Fibroblast of the aortic adventitia (primary cell): ENCODE measurements at regions not wholly inside any gene's neighbourhood (a gene's known extent, or its start where the extent isn't known, plus 50 kb on each side); places are given as distances from the start of the nearest gene placed in this dataset.

Experiments
- DNase-seq: peaks from one replicate; pipeline ENCODE4 v3.0.0-alpha.2; 2010; ENCODE audit warnings: low read depth
- H3K4me3 ChIP-seq: 2 replicates; pipeline ENCODE4 v1.5.1; 2011; ENCODE audit warnings: low read depth, mild to moderate bottlenecking, control low read depth, low read length, moderate library complexity
- TF ChIP-seq, protein P1 (sequence below): IDR thresholded peaks from 2 replicates; pipeline ENCODE4 v1.5.1; 2011; ENCODE audit warnings: mild to moderate bottlenecking, low read length, control low read depth, inconsistent platforms; ENCODE audit not compliant: insufficient read depth

DNA sequence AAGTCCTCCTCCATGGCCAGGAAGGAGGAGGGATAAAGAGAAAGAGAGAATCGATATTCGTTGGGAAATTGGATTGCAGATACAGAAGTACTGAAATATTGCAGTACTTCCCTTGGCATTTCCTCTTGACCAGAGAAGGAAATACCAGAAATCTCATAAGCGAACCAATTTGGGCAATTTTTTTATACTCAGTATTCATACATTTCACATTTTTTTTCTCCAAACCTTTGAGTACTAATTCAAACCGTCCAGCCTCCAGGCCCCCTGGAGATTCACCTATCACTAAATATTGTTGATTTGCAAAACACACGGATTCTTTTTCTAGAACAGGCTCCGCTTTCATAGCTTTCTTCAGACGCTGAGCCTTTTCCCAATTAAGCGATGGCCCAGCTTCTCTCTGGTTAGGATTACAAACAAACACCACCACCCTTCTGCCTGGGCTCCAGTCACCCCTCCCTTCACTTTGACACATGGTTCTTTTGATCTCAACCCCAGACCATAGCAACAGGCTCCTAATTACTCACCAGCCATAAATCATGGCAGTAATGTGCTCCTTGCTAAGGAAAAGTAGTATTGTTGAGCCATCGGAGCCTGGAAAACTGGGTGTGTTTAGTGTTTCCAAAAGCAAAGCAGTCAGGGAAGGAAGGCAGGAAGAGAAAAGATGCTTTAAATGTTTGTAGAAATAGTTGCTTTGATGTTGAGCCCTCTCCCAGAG lies 138.4 kb upstream of the CCDC68 start:
- no peak for DNase-seq
- no peak overlapping the region for H3K4me3 ChIP-seq

GRCh38 chr18:55096263-55096951 lies 137.1 kb upstream of the CCDC68 start:
- H3K4me3 ChIP-seq, result no peak overlapping the region
- TF ChIP-seq, protein P1, sequence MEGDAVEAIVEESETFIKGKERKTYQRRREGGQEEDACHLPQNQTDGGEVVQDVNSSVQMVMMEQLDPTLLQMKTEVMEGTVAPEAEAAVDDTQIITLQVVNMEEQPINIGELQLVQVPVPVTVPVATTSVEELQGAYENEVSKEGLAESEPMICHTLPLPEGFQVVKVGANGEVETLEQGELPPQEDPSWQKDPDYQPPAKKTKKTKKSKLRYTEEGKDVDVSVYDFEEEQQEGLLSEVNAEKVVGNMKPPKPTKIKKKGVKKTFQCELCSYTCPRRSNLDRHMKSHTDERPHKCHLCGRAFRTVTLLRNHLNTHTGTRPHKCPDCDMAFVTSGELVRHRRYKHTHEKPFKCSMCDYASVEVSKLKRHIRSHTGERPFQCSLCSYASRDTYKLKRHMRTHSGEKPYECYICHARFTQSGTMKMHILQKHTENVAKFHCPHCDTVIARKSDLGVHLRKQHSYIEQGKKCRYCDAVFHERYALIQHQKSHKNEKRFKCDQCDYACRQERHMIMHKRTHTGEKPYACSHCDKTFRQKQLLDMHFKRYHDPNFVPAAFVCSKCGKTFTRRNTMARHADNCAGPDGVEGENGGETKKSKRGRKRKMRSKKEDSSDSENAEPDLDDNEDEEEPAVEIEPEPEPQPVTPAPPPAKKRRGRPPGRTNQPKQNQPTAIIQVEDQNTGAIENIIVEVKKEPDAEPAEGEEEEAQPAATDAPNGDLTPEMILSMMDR, result peak; percentile 55
- peak; percentile 69 for DNase-seq

More for the DNA sequence above, 138.4 kb upstream of the CCDC68 start:
- TF ChIP-seq, protein P1, result no peak

- no peak overlapping the region for H3K4me3 ChIP-seq
- DNase-seq, result no peak
- TF ChIP-seq, protein P1, result no peak
These were observed 136.3 kb upstream of the CCDC68 start for GRCh38 chr18:55095584-55095983.

DNA sequence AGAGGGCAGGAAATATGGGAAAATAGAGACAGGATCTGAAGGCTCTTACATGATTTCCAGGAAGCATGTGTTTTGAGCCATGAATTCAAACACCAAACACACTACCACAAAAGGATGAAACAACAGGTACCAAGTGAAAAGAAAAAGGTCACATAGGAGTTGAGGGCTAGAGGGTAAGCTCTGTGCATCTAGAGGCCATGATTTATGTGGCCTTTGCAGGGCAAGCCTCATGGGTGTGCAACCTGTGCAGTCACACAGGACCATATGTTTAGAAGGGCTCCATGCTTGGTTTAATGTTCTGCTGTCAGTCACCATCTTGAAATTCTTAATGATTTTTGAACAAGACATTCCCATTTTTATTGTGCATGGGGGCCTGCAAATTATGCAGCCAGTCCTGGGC lies 134.5 kb upstream of the CCDC68 start:
- TF ChIP-seq, protein P1, result no peak
- no peak overlapping the region for H3K4me3 ChIP-seq
- DNase-seq, result no peak

GRCh38 chr18:55093295-55093694 lies 134.0 kb upstream of the CCDC68 start:
- TF ChIP-seq, protein P1, result no peak

DNA sequence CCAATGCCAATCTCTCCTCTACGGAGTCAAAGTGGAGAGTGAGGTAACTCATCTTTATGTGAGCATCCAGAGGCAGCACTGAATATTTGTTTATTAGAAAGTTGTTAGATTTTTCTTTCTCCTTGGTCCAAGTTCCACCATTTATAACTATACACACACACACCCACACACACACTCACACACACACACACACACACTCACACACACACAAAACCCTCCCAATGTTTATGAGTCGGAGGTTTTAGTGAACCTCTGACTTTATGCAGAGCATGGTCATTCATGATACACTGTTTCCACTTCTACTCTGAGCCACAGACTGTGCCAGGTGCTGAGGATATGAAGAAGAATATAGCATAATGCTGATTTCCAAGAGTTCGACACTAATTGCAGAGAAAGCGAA lies 132.9 kb upstream of the CCDC68 start:
- TF ChIP-seq, protein P1, result no peak

More at GRCh38 chr18:55093295-55093694, 134.0 kb upstream of the CCDC68 start:
- DNase-seq, result no peak
- H3K4me3 ChIP-seq, result no peak overlapping the region

More for the DNA sequence above, 132.9 kb upstream of the CCDC68 start:
- no peak for DNase-seq
- H3K4me3 ChIP-seq, result no peak overlapping the region
